GM23248 (cell line): ENCODE measurements at regions not wholly inside any gene's neighbourhood (a gene's known extent, or its start where the extent isn't known, plus 50 kb on each side); places are given as distances from the start of the nearest gene placed in this dataset.

Experiments used
- EZH2 ChIP-seq: fragments of 200-600 bp; sonication (generic); IDR thresholded peaks from 2 replicates; pipeline ENCODE4 v1.6.1; 2018; ENCODE audit warnings: antibody characterized with exemption, mild to moderate bottlenecking; ENCODE audit not compliant: insufficient read depth, poor library complexity, severe bottlenecking
- EZH2phosphoT487 ChIP-seq: fragments of 200-600 bp; sonication (generic); IDR thresholded peaks from 2 replicates; pipeline ENCODE4 v1.6.1; 2018; ENCODE audit warnings: antibody characterized with exemption, moderate library complexity, mild to moderate bottlenecking, low read depth; ENCODE audit not compliant: insufficient read depth

- no peak for TF ChIP-seq EZH2
- no peak for TF ChIP-seq EZH2phosphoT487
Measured at GRCh38 chr10:117449636-117450035, 74.4 kb upstream of the PDZD8 start.
